ENCODE measurements at regions not wholly inside any gene's neighbourhood (a gene's known extent, or its start where the extent isn't known, plus 50 kb on each side); places are given as distances from the start of the nearest gene placed in this dataset.
"Not testable (repeated sequence)": the region's sequence is repeated elsewhere in the genome, so short reads cannot be mapped to it uniquely, and the experiment has no call there.

- no peak for DNase-seq
Measured at GRCh38 chrX:130467936-130468335, 66.1 kb downstream of the RBMX2 start.

- no peak for DNase-seq
Measured at GRCh38 chrX:130468395-130468923, 66.7 kb downstream of the RBMX2 start.

- DNase-seq: no peak
Measured at GRCh38 chrX:130482871-130483270, 81.1 kb downstream of the RBMX2 start.

DNA sequence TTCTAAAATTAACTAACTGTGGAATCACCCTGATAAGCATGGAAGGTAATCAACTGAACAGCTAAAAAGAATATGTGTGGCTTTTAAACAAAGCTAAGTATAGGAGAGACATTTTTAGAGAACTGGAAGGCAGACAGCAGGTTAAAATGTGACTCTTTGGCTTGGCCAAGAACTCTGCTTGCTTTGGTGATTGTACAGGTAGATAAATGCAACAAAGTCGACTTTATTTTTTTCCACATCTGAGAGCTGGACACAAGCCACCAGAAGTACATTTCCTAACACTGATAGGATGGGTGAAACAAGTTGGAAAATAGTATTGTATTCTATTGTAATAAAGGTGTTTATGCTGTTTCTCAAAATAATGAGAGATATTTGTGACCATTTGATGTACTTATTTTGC, 84.1 kb downstream of the RBMX2 start:
- DNase-seq: no peak

GRCh38 chrX:130495502-130495901, 93.7 kb downstream of the RBMX2 start:
- not testable (repeated sequence) for DNase-seq

DNA sequence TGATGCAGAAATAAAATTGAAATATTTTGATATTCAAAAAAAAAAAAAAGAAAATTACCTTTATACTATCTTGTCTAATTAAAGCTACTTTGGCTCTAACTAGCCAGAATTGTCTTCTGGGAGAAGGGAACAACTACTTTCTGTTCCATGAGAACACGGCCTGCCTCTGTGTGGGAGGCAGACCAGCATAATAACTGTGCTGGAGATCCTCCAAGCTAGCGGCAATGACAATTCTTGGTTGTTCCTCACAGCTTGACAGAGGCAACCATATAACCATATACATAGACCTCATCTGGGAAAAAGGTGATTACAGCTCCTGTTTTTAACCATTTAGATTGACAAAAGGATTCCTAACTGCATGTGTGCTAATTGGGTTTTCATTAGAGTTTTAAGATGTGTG, 95.7 kb downstream of the RBMX2 start:
- DNase-seq: no peak

GRCh38 chrX:130498653-130499274, 97.0 kb downstream of the RBMX2 start:
- DNase-seq: no peak

- no peak for DNase-seq
Measured at GRCh38 chrX:130502016-130502570, 100.3 kb downstream of the RBMX2 start.

GRCh38 chrX:130504019-130504418, 102.2 kb downstream of the RBMX2 start:
- DNase-seq: no peak

GRCh38 chrX:130507015-130507414, 105.2 kb downstream of the RBMX2 start:
- DNase-seq: no peak

GRCh38 chrX:130512534-130512933, 110.7 kb downstream of the RBMX2 start:
- not testable (repeated sequence) for DNase-seq

DNA sequence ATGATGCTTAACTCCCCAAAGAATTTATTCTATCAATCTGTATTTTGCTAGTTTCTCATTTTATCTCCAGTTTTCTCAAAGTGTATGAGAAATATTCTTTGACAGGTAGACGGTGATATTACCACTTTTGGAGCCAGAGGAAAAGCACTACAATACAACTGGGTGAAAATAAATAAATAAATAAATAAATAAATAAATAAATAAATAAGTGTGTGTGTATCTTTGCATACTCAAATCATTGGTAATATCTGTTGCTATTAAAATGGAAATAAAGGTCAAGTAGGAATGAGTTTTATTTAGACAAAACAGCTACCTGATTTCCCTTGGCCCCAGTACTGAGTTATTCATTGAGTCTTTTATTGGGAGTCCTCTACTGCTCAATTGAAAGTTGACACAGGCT, 114.3 kb downstream of the RBMX2 start:
- DNase-seq: no peak

DNA sequence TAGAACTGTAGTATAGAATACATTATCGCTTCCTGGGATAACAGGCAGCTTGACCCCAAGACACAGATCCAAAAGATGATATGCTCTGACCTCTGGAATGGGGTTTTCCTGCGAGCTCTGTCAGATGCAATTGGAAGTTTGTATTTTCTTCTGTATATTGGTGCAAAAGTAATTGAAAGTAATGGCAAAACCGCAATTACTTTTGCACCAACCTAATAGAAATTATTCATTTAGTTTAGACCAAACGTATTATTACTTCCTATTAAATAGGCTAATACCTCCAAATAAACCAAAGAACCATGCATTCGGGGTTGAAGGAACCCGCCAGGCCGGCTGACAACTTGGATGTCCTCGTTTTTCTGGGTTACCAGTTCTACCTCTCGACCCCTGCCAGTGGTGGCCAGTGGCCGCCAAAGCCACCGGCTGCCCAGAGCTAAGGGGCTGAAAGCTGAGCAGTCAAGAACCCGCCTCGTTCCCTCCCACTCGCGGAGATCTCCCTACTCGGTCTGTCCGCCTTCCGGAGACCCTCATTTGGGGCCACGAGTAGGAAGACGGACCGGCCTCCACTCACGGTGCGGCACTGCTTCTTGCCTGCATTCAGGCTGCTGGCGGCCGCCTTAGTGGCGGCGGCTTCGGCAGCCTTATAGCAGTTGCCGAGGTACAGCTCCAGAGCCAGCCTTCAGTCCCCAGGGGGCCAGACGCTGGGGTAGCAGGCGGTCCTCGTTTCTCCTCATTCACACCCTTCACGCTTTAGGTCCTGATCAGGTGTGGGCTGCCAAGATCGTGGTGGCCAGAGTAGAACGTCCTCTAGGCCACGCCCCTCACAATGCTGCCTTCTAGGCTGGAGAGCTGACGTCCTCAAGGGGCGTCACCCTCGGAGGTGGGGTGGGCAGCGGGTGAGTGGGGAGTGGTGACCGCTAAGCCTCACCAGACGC, 121.9 kb downstream of the RBMX2 start:
- no peak for DNase-seq

DNA sequence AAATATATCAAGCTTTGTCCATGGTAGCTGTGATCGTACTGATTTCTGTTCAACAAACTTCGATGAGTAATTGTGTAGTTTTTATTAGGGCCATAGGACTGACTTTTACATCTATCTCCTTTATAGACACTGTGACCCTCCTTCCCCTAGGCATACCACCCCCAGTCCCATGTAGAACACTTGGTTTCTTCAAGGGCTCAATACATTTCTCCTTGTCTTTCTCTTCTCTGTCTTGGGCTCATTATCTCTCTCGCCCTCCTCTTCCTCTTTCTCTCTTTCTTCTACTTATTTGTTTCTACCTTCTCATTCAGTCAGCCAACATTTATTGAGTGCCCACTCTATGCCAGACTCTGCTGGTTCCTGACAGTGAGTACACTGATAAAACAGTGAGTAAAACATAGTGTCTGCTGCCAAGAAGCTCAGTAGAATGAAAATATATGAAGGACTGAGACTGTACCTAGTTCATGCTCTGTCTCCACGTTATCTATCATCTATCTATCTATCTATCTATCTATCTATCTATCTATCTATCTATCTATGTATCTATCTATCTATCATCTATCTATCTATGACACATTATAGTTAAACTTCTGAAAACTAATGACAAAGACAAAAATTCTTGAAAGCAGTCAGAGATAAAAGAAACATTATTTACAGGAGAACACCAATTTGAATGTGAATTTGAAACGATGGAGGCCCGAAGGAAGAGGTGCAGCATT, 122.8 kb downstream of the RBMX2 start:
- no peak for DNase-seq

DNA sequence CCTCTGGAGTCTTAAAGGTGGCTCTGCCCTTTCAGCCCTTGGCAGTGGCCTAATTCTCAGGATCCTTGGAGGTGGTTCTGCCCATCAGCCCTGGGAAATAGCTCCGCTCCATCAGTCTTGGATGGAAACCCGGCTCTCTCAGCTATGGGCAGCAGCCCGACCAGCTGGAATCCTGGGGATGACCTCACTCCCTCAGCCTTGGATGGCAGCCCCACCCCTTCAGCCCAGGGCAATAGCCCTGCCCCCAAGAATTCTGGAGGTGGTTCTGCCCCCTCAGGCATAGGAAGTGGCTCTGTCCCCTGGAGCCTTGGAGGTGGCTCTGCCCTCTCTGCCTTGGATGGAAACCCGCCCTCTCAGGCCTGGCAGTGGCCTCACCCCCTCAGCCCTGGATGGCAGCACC, 127.7 kb downstream of the RBMX2 start:
- no peak for DNase-seq

DNA sequence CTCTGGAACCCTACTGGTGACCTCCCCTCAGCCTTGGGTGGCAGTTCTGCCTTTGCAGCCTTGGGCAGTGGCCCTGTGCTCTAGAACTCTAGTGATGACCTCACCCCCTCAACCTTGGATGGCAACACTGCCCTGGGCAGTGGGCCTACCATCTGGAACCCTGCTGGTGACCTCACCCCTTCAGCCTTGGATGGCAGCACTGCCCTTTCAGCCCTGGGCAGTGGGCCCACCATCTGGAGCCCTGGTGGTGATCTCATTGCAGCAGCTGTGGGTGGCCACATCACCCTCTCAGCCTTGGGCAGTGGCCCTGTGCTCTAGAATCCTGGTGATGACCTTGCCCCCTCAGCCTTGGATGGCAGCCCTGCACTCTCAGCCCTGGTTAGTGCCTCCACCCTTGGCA, 129.3 kb downstream of the RBMX2 start:
- DNase-seq: no peak

GRCh38 chrX:130539721-130540321, 138.0 kb downstream of the RBMX2 start:
- peak; percentile 8 to 24 for DNase-seq

GRCh38 chrX:130543603-130544325, 142.0 kb downstream of the RBMX2 start:
- no peak for DNase-seq

DNA sequence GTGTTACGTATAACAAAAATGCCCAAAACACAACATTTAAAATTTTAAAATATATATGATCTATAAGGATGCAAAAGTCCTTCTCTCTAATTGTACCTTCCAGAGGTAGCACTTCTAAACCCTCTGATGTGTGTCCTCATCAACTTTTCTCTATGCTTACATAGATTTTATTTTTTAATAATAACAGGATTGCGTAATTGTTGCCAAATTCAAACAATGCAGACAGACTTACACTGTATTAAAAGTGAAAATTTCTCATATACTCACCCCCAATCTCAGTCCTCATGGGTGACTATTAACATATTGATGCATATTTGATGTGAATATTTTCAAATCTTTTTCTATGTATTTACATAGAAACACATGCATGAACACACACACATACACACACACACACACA, 144.0 kb downstream of the RBMX2 start:
- DNase-seq: no peak

- not testable (repeated sequence) for DNase-seq
Measured at GRCh38 chrX:130549382-130549781, 147.6 kb downstream of the RBMX2 start.

DNA sequence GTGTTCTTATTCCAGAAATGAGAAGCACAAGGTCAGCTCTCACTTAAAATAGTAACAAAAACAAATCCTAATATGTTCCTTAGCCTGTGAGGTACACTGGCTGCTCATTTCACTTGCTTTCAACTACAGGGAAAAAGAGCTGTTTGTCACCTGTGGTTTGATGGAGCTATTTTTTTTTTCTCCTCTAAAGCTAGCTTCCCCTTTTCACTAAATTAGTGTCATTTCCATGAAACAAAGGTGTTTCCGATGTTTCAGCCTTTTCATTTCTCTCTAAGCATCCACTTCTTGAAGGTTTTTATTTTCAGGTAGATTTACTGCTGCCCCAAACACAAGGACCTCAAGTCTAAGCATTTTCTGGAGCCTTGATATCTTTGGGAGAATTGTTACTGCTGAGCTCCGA, 148.6 kb downstream of the RBMX2 start:
- DNase-seq: no peak

All from SHP77 (cell line).